Vagina (tissue), 2 donors: ENCODE measurements at regions not wholly inside any gene's neighbourhood (a gene's known extent, or its start where the extent isn't known, plus 50 kb on each side); places are given as distances from the start of the nearest gene placed in this dataset.

Experiments
- DNase-seq, 2 donors: peaks; one replicate each; pipeline ENCODE4 v3.0.0-alpha.2; 2017; ENCODE audit errors: extremely low spot score in 2 of 2
- H3K27ac ChIP-seq: fragments of 200-600 bp; sonication (generic); one replicate; pipeline ENCODE4 v1.5.1; 2019
- H3K27me3 ChIP-seq: fragments of 200-600 bp; sonication (generic); one replicate; pipeline ENCODE4 v1.5.1; 2019
- H3K36me3 ChIP-seq, 2 donors: fragments of 200-600 bp; sonication (generic); one replicate each; pipeline ENCODE4 v1.5.1; 2017 to 2019
- H3K4me1 ChIP-seq: fragments of 200-600 bp; sonication (generic); one replicate; pipeline ENCODE4 v1.5.1; 2019
- H3K4me3 ChIP-seq, 2 donors: fragments of 200-600 bp; sonication (generic); 1 replicate in 1 of 2; 2 replicates in 1 of 2; pipeline ENCODE4 v1.5.1; 2016 to 2019
- H3K9me3 ChIP-seq: fragments of 200-600 bp; sonication (generic); one replicate; pipeline ENCODE4 v1.5.1; 2019
- POLR2A ChIP-seq, 2 donors: fragments of 450-650 bp; IDR thresholded peaks; one replicate each; pipeline ENCODE4 v1.6.1; 2017; ENCODE audit warnings: antibody characterized with exemption in 2 of 2, mild to moderate bottlenecking in 2 of 2, moderate library complexity in 2 of 2
- POLR2AphosphoS5 ChIP-seq, 2 donors: sonication (generic); formaldehyde crosslinking; IDR thresholded peaks; one replicate each; pipeline ENCODE4 v1.9.0; 2017; ENCODE audit warnings: antibody characterized with exemption in 2 of 2, mild to moderate bottlenecking in 2 of 2, low read depth in 1 of 2; ENCODE audit not compliant: insufficient read depth in 1 of 2
- intact Hi-C: fragments of 100-400 bp; cut with DNase I; formaldehyde crosslinking; loops from one replicate; pipeline ENCODE4 v1.15.1; 2023
- TF ChIP-seq, protein P1 (sequence below), 3 experiments: fragments of 450-650 bp in 2 of 3; fragments of 200-600 bp in 1 of 3; sonication (generic) in 1 of 3; IDR thresholded peaks; one replicate each; pipeline ENCODE4 v1.5.1; 2017 to 2019; ENCODE audit warnings: antibody characterized with exemption in 3 of 3, mild to moderate bottlenecking in 2 of 3, moderate library complexity in 2 of 3

DNA sequence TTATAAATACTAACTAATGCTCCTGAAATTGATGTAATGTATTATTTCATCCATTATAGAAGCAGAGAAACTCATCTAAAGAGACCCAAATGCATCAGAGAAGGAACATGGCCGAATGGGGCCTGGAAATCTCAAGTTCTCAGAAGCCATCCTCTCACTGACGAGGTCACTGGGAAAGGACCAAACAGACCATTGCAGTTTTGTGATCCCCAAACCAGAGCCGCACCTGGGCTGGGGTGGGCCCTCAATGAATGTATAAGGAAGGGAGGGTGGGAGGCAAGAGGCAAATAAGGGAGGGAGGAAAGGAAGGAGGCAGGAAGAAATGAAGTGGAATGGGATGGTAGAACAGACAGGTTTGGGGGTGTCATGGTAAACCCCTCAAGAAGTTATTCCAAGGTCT lies 245.3 kb upstream of the ID2 start:
- no peaks in the 10 kb centered on the region for H3K4me1 ChIP-seq

DNA sequence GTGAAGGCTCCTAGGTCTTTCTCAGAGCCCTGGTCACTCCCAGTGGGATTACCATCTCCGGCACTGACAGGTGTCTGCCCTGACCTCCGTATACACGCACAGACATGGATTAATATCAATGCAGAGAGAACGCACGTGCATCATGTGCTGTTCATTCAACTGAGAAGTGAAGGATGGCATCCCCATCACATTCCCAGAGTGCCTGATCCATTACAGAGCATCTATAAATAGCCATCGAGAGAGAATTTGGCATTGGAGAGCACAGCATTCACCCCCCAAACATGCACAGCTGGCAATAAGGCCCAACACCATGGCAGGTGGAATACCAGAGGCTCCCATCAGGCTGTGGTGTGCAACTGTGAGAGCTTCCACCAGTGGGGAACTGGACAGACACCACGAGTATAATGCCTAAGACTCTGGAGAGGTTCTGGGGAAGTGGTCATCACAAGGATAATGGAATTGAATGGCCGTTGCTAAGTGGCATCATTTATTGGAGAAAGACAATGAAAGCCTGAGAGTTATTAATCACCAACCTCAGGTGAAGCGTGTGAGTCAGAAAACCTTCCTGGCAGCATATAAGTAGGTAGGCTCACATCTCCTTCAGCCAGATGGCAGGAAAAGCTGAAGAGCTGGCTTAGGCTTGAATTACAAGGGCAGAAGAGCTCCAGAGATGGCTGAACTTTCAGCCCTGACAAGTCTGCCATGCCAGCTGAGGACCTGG lies 244.5 kb upstream of the ID2 start:
- H3K27me3 ChIP-seq: no peaks in the 10 kb centered on the region
- no peaks in the 10 kb centered on the region for H3K36me3 ChIP-seq
- H3K4me1 ChIP-seq: no peaks in the 10 kb centered on the region
- no peak overlapping the region for H3K4me3 ChIP-seq
- H3K9me3 ChIP-seq: no peaks in the 10 kb centered on the region
- TF ChIP-seq, protein P1, sequence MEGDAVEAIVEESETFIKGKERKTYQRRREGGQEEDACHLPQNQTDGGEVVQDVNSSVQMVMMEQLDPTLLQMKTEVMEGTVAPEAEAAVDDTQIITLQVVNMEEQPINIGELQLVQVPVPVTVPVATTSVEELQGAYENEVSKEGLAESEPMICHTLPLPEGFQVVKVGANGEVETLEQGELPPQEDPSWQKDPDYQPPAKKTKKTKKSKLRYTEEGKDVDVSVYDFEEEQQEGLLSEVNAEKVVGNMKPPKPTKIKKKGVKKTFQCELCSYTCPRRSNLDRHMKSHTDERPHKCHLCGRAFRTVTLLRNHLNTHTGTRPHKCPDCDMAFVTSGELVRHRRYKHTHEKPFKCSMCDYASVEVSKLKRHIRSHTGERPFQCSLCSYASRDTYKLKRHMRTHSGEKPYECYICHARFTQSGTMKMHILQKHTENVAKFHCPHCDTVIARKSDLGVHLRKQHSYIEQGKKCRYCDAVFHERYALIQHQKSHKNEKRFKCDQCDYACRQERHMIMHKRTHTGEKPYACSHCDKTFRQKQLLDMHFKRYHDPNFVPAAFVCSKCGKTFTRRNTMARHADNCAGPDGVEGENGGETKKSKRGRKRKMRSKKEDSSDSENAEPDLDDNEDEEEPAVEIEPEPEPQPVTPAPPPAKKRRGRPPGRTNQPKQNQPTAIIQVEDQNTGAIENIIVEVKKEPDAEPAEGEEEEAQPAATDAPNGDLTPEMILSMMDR (IDR thresholded peaks at IDR 0.05): no peak
- TF ChIP-seq POLR2A (IDR thresholded peaks at IDR 0.05) (no peak), POLR2AphosphoS5 (IDR thresholded peaks at IDR 0.05; ENCODE audit: insufficient read depth in 1 of 2, low read depth in 1 of 2) (no peak)
- peak in 1 of 2 donors; percentile 47 for DNase-seq
- intact Hi-C loops: no loop called here
- H3K27ac ChIP-seq: no peak overlapping the region

More for the DNA sequence above, 245.3 kb upstream of the ID2 start:
- Histone ChIP-seq H3K4me3 (no peak overlapping the region), H3K36me3 (no peaks in the 10 kb centered on the region), H3K9me3 (no peaks in the 10 kb centered on the region), H3K27me3 (no peaks in the 10 kb centered on the region), H3K27ac (no peak overlapping the region)
- no peak for TF ChIP-seq POLR2AphosphoS5 (IDR thresholded peaks at IDR 0.05; ENCODE audit: insufficient read depth in 1 of 2, low read depth in 1 of 2)
- no peak for TF ChIP-seq POLR2A (IDR thresholded peaks at IDR 0.05)
- TF ChIP-seq, protein P1 (IDR thresholded peaks at IDR 0.05): no peak
- DNase-seq: peak in 1 of 2 donors; percentile 62
- intact Hi-C loops: no loop called here

DNA sequence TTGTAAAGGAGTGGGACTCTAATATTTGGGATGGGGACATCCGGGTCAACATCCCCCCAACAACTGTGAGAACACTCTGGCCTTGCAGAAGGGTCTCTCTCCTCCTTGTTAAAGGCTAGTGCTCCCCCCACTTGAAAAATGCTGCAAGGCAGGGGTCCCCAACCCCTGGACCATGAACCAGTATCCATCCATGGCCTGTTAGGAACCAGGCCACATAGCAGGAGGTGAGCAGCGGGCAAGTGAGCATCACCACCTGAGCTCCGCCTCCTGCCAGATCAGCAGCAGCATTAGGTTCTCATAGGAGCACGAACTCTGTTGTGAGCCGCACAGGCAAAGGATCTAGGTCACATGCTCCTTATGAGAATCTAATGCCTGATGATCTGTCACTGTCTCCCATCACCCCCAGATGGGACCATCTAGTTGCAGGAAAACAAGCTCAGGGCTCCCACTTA lies 243.9 kb upstream of the ID2 start:
- Histone ChIP-seq H3K36me3 (no peaks in the 10 kb centered on the region), H3K27me3 (no peaks in the 10 kb centered on the region), H3K27ac (no peak overlapping the region), H3K4me1 (no peaks in the 10 kb centered on the region), H3K4me3 (no peak overlapping the region), H3K9me3 (no peaks in the 10 kb centered on the region)
- TF ChIP-seq POLR2AphosphoS5 (IDR thresholded peaks at IDR 0.05; ENCODE audit: insufficient read depth in 1 of 2, low read depth in 1 of 2) (no peak), POLR2A (IDR thresholded peaks at IDR 0.05) (no peak)
- TF ChIP-seq, protein P1 (IDR thresholded peaks at IDR 0.05): no peak
- peak in 1 of 2 donors; percentile 82 for DNase-seq
- intact Hi-C loops: no loop called here

DNA sequence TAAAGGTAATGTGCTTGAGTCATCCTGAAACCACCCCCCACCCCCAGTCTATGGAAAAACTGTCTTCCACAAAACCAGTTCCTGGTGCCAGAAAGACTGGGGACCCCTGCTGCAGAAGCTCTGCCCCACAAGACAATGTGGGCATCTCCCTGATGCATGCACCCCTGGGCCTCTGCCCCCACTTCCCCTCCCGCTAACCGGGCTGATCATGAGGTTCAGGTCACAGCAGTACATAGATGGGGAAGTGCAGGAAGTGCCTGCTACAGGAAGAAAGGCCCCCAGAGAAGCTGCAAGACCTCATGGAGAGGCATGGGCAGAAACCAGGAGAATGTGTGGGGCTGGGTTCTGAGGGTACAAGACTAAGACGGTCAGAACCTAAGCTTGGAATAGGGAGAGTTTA lies 243.4 kb upstream of the ID2 start:
- no peaks in the 10 kb centered on the region for H3K36me3 ChIP-seq
- H3K27me3 ChIP-seq: no peaks in the 10 kb centered on the region
- TF ChIP-seq POLR2A (IDR thresholded peaks at IDR 0.05) (no peak), POLR2AphosphoS5 (IDR thresholded peaks at IDR 0.05; ENCODE audit: insufficient read depth in 1 of 2, low read depth in 1 of 2) (no peak)
- TF ChIP-seq, protein P1 (IDR thresholded peaks at IDR 0.05): no peak
- H3K4me3 ChIP-seq: no peak overlapping the region
- intact Hi-C loops: no loop called here
- no peaks in the 10 kb centered on the region for H3K9me3 ChIP-seq
- no peak overlapping the region for H3K27ac ChIP-seq
- H3K4me1 ChIP-seq: no peaks in the 10 kb centered on the region
- peak in 1 of 2 donors; percentile 77 for DNase-seq

DNA sequence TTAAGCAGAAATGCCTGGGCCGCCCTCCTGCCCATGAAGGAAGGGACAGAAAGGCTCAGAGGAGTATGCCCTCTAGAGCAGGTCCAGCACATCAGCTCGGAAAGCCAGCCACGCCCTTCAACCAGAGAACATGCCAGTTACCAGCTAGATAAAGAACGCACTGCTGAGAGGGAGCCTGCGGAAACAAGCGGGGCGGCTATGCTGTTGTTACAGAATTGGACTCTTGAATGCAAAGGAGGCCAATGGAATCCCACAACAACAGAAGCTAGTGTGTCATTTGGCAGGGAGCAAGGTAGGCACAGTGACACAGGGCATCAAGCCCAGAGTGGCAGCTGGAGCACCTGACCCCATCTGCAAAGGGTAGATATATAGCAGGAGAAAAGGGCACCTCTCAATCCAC lies 242.9 kb upstream of the ID2 start:
- peak in 1 of 2 donors; percentile 37 for DNase-seq
- intact Hi-C loops: no loop called here
- no peaks in the 10 kb centered on the region for H3K9me3 ChIP-seq
- no peaks in the 10 kb centered on the region for H3K27me3 ChIP-seq
- no peak overlapping the region for H3K4me3 ChIP-seq
- H3K4me1 ChIP-seq: no peaks in the 10 kb centered on the region
- H3K36me3 ChIP-seq: no peaks in the 10 kb centered on the region
- no peak overlapping the region for H3K27ac ChIP-seq
- TF ChIP-seq POLR2A (IDR thresholded peaks at IDR 0.05): no peak
- TF ChIP-seq POLR2AphosphoS5 (IDR thresholded peaks at IDR 0.05; ENCODE audit: insufficient read depth in 1 of 2, low read depth in 1 of 2): no peak
- TF ChIP-seq, protein P1 (IDR thresholded peaks at IDR 0.05): no peak
